ENCODE measurements at regions not wholly inside any gene's neighbourhood (a gene's known extent, or its start where the extent isn't known, plus 50 kb on each side); places are given as distances from the start of the nearest gene placed in this dataset.

DNA sequence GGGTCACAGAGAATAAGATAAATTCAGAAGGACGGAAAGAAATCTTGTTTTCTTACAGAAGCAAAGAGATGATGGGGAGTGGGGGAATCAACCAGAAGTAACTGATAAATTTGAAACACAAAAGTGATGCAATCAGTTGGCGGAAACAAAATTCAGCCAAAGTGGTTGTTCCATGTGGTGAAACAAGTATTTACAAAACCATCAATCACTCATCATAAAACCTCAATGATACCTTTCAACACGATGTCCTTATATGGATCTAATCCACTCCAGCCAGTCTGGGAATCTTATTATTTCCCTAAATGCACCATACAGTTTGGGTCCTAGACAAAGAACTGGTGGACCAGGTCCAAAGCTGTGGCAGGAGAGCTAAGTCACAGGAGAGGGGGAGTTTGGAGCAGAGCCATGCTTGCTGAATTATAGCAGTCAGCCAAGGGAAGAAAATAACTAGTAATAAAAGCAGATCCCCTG lies 303.8 kb upstream of the LRRC7 start:
- DNase-seq: no peak

DNA sequence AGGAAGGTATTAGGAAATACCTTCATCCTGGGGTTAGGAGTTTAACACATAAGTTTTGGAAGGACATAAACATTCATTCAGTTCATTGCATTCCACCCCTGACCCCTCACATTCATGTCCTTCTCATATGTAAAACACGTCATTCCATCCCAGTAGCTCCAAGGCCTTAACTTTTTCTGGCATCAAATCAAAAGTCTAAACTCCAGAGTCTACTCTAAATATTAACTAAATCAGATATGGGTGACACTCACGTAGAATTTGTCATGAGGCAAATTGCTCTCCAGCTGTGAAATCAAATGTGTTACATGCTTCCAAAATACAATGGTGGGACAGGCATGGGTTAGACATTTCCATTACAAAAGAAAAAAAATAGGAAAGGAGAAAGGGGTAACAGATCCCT lies 298.2 kb upstream of the LRRC7 start:
- no peak for DNase-seq

DNA sequence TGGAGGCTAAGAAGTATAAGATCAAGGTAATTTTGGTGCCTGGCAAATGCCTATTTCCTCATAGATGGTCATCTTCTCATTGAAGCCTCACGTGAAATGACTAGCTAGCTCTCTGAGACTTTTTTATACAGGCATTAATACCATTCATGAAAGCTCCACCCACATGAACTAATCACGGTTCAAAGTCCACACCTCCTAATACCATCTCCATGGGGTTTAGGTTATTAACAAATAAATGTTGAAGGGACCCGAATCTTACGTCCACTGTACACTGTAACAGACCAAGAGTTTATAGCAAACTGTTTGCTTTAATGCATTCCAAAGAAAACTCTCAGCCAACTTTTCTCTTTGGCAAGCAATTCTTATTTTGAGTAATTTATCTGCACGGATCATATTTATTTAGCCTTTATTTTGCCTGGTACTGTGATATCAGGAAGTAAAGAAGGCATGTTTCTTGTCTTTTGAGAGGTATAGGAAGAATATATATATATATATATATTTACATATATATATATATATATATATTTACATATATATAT lies 296.1 kb upstream of the LRRC7 start:
- DNase-seq: no peak

DNA sequence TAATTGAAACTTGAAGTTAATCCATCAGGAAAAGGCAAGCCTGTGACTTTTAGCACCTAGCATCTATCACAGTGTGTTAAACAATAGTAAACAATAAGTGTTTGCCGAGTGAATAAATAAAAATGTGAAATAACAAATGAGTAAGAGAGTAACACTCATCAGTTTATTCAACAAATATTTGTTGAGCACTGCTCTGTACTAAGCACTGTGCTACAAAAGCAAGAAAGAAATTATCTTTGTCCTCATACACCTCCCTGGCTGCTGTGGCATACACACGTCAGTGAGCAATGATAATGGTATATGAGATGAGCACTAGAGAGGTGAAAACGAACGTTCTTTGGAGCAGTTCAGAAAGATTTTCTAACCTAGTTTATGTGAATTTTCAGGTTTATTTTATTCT lies 295.0 kb upstream of the LRRC7 start:
- no peak for DNase-seq

DNA sequence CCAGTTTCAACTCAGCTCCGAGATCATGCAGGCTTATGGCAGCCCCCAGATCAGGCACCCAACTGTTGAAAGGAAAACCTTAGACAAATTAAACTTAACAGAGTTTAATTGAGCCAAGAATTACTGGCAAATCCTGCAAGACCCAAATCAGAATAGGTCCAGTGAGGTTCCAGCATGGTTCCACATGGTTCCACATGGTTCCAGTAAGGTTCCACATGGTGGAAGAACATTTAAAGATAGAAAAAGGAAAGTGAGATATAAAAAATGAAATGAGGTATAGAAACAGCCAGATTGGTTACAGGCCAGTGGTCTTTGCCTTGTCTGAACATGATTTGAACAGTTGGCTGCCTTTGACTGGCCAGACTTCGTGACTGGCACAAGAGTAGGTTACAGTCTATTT lies 288.8 kb upstream of the LRRC7 start:
- no peak for DNase-seq

DNA sequence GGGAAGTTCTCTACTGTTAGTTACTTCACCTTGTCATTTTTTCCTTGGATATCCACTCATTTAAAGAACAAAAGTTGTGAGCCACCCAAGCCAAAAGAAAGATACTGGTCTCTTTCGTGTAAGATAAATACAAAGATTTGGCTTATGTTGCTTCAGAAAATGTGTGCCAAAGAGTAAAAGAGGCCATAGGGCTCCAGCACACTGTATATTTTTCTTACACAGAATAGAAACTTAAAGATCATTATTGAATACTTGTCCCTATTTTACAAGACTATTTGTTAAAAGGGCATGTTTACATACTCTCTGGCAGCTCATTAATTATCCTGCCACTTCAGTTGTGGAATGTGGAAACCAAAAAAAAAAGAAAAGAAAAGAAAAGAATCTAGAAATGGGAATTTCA lies 284.2 kb upstream of the LRRC7 start:
- no peak for DNase-seq

DNA sequence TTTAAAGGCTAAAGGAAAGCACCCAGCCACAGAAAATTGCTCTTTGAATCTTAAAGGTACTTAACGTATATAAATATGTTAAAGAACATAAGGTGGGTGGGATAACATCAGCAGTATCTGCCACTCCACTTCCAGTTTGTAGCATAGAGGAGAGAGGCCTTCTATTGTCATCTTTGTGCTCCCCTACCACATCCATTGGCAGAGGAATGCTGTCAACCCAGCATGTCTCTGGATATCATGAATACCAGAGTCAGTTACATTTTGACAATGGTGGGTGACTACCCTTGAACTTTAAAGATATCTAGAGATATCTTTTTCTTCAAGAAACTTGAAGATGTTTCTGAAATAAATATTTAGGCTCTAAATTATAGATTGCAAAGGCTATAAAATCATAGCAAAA lies 283.2 kb upstream of the LRRC7 start:
- DNase-seq: no peak

DNA sequence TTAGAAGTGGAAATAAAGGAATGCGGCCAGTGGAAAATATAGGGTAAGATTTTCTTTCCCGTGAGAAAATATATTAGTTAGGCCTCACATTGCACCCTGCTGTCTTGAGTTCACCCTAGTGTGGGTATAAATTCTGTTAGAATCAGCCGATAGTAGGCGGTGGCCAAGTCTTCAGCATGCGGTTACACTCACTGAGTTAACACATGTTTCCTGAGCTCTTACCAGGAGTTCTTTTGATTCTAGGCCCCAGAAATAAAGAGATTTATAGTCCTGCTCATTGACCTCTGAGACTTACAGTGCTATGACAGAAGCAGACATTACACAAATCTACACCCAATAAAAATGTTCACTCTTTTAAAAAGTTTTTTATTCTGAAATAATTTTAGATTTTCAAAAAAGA lies 279.3 kb upstream of the LRRC7 start:
- DNase-seq: no peak

DNA sequence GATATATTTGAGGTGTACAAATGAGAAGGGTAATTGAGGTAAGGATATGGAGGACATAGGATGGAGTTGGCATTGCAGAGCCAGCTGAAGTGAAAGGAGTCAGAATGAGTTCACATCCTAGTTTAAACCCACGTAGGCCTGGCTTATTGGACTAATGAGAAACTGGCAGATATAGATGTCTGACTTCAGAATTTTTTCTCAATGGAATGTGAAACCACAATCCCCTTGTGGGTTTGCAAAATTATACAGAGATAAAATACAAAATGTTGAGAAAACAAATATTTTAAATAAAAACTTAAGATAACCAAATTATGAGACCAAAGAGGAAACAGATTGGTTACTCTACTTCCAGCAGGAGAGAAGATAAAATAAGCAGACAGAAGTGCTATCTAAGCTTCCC lies 277.4 kb upstream of the LRRC7 start:
- DNase-seq: no peak

DNA sequence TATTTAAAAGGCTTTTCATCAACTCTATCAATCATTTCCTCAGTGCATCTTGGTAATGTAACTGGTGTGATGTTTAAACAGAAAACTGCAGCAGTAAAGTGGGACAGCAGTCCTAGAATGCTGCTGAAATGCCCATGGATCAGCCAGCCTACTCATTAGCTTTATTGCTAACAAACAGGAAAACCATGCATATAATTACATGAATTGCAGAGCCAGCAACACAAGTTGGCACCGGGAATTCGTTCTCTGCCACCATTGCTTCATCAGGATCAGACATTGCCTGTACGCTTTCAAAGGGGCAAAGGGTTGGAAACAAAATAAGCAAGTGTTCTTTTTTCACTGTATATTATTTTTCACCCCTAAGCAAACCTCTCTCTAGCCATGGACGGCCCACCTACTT lies 276.2 kb upstream of the LRRC7 start:
- DNase-seq: no peak

DNA sequence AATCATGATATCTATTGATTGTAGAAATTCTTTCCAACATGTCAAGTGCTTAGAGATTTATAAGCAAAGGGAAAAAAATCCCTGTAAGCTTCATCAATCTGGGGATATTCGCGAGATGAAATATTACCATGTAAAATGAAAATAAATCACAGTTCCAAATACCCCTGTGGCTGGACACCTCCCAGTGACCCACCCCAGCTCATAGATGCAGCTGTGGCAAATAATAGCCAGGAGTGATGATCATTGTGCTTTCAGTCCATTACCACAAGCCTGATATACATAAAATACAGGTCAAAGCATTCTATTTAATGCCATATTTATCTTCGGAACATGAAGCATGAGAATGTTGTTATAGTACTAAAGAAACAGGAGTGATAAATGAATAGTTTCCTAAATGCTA lies 274.9 kb upstream of the LRRC7 start:
- no peak for DNase-seq

DNA sequence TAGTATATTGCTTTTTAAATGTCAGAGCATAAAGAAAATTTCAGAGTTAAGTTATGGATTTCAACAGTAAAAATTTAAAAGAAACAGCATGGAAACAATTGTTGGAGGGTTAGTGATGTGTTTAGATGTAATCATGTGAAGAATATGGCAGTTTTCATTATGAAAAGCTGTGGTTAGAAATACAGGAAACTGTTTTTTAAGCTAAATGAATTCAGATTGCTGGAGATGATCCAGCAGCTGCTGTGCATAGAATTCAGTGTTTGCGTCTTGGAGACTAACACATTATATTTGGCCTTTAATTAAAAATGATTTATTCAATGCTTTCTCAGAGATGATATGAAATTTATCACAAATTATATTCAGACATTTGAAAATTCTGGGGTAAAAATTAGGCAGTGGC lies 273.6 kb upstream of the LRRC7 start:
- no peak for DNase-seq

DNA sequence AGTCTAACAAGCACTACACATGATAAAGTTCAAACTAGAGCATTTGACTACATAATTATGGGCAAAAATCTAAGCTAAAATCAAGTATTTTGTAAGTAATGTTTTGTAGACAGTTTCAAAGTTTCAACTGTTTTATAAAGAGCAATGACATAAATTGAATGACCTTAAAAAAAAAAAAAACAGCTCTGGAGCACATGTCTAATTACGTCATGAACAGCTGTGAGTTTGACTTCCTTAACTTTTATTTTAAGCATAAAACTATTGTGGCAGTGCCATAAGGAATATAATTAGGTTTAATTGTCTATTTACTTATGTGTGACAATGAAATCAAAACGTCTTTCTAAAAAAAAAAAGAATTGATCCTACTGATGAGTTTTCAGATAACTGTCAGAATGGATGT lies 272.5 kb upstream of the LRRC7 start:
- DNase-seq: no peak

DNA sequence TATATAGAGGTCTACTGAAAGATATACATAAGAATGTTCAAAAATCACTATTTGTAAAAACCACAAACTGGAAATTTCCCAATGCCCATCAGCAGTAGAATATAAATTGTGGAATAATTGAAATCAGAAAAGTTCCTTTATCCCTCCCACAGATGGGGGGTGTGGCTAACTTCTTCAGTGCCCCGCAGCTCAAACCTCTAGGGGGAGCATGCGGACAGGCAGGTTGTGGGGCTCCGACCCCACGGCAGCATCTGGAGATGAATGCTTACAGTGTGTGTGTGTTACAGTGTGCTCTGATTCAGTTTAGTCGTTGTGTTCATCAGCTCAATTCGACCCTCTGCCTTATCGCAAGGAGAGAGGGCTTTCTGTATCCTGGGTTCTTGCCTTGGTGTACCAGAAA lies 262.1 kb upstream of the LRRC7 start:
- peak; percentile 61 for DNase-seq

DNA sequence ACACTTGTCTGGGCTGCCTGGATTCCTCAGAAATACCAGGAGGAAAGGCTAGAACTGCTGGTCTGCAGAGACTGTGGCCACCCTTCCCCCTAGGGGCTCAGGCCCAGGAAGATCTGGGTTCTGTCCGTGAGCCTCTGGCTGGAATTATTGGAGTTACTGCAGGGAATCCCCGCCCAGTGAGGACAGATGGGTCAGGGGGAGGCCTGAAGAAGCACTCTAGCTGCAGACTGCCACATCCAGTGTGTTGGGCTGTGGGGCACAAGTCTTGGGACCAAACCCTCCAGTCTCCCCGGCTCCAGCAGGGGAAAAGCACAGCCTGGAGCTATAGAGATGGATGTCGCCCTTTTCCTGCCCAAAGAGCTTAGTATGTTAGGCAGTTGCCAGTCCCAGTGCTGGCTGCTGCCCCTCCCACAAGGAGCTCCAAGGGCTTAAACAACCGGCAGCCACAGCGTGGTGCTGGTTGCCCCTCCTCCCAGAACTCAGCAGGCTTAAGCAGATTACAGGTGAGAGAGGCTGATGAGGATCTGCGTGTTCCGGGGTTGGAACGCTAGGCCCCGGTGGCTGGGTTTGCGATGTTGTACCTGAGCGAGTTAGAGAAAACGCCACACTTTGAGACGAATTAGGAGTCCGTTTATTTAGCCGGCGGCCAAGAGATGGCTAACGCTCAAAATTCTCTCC lies 255.5 kb upstream of the LRRC7 start:
- peak; percentile 81 for DNase-seq

DNA sequence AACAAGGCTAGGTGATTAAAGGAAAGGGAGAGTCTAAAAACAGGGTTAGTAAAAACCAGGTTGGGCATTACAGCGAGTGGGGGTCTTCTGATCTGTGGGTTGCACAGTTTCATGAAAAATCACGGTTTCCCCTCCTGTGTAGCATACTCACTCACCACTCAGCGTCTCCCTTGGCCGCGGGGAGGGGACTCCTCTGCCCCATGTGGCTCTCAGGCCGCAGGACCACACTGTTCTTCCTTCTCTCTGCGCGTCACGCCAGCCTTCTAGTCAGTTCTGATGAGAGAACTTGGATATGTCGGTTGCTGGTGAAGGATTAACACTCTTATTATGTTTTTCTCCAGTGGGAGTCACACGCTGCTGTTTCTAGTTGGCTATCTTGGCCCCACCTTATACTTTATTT lies 254.6 kb upstream of the LRRC7 start:
- no peak for DNase-seq

DNA sequence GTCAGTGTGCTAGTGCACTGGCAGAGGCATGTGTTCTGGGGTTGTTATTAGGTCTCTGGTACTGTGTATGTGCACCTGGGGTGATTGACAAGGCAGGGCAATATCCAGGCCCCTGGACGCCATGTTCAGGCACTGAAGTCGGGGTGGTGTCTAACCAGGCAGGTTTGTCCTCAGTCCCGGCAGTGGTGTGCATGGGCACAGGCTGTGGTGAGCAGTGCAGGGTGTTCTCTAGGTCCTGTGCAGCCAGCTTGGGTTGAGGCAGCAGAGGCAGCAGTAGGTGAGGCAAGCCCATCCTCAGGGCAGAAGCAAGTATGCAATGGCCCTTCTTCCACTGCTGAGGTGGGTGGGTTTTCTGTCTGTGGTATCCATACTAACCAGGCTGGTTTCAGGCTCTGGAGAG lies 252.3 kb upstream of the LRRC7 start:
- no peak for DNase-seq

DNA sequence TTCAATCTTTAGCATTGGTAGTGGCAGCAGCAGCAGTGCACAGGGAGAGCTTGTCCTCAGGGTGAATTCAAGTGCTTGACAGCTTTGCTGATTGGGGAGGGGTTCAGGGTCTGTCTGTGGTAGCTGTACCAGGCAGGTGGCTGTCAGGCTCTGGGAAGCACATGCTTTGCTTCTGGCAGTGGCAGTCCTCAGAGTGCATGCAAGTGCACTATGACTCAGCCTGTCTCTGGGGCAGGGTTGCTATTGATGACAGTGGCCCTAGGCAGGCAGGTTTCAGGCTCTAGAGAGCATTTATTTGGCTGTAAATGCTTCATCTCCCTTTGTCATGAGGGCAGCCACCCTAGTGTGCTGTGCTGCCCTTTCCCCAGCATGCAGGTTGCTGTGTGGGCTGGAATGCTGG lies 251.9 kb upstream of the LRRC7 start:
- peak; percentile 97 for DNase-seq

DNA sequence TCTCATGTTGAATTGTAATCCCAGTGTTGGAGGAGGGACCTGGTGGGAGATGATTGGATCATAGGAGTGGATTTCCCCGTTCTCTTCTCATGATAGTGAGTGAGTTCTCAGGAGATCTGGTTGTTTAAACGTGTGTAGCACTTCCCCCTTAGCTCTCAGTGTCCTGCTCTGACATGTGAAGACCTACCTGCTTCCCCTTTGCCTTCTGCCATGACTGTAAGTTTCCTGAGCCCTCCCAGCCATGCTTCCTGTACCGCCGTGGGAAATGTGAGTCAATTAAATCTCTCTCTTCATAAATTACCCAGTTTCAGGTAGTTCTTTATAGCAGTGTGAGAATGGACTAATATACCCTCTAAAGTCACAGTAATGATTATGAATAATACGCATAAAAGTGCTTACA lies 248.4 kb upstream of the LRRC7 start:
- DNase-seq: no peak

DNA sequence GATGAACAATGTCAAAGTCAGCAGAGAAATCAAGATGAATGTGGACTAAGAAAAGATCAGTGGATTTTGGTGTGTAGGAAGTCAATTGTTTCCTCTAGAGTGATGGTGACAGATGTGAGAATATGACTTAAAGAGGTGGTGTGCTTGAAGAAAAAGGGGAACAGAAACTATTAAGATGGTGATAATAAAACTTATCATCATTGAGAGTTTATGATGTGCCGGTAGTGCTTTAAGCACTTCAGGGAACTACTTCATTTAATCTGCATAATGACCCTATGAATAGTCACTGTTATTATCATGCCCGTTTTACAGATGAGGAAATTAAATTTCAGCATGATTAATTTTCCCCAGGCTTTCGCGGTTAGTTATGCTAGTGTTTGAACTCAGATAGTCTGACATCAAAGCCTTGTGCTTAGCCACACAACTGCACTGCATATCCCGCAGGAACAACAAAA lies 246.9 kb upstream of the LRRC7 start:
- no peak for DNase-seq

DNA sequence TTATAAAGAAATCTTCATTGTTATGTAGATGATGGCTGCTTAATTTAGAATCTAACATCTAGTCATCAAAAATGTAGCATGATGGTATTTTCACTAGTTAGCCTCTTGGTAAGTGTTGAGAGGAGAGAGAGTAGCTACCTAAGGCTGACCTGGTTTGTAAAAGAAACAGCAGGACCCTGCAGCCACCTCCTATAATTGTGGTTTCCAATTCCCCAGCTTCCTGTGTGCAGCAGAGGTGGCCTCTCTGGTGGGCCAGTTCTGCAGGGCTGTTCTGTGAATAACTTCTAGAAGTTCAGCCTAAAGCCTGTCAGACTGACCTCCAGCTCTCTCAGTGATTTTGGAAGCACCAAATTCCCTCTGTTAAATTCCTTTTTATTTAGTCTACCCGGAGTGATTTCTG lies 246.4 kb upstream of the LRRC7 start:
- DNase-seq: peak; percentile 69

DNA sequence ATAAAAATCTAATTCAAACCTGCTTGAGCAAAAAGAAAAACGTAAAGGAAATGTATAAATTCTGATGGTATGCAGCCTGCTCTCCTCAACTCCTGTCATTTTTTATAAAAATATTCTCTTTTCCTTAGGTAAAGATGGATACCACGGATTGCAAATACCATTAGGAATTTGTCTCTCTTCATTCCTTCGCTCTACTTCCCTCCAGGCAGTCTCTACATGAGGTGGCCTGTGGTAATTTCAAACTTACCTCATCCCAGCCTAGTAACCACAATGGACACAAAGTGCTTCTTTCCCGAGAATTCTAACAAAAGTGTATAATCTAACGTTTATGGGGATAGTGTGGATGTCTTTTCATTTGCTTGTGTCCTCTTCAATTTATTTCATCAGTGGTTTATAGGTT lies 239.5 kb upstream of the LRRC7 start:
- DNase-seq: no peak

DNA sequence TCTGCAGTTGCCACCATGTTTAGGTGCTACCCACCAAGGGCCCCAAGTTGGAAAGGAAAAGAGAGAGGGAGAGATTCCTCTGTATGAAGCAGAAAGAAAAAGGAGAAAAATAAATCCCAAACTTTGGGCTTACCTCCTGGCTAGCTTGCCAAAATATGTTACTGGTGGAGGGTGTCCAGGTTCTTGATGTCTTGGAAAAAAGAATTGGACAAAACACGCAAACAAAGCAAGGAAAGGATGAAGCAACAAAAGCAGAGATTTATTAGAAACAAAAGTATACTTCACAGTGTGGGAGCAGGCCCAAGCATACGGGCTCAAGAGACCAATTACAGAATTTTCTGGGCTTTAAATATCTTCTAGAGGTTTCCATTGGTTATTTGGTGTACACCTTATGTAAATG lies 204.5 kb upstream of the LRRC7 start:
- no peak for DNase-seq

DNA sequence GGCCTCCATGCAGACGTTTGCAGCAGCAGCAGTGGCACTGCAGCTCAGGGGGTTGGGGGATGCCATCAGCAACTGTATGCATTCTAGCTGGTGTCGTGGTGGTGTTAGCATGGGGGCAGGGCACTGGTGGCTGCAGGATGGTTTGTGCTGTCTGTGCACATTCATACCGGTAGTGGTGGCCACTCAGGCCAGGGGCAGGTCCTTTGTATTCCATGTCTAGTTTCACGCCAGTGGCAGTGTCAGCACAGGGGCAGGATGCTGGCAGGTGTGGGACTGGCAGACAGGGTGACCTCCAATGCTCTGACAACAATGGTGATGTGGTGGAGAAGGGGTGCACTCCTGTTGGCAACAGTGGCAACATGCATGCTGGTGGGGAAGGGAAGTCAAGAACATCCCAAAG lies 194.2 kb upstream of the LRRC7 start:
- no peak for DNase-seq

DNA sequence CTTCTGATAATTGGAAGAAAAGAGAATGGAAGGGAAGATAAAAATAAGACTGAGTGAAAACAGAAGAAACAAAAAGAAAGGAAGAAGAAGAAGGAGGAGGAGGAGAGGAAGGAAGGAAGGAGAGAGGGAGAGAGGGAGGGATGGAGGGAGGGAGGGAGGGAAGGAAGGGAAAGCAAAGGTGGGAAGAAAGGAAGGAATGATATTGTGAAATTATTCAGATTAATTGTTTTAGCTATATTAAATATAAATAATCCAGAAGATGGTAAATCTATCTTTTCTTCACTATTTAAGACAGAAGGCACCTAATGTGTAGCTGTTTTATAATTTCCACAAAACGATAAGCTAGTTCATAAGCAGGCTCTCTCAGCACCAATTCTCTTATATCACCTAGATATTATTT lies 191.3 kb upstream of the LRRC7 start:
- DNase-seq: no peak
